Left ventricle myocardium superior (tissue), 1 donor: ENCODE measurements at regions not wholly inside any gene's neighbourhood (a gene's known extent, or its start where the extent isn't known, plus 50 kb on each side); places are given as distances from the start of the nearest gene placed in this dataset.

Experiments
- ATAC-seq: fragments of 200-7000 bp; cut with Tn5 transposase; one replicate; pipeline ENCODE4 v1.9.1; 2020; ENCODE audit warnings: mild to moderate bottlenecking, moderate library complexity
- DNase-seq: peaks from one replicate; pipeline ENCODE4 v3.0.0-alpha.2; 2020
- intact Hi-C: fragments of 100-400 bp; cut with micrococcal nuclease; formaldehyde crosslinking; loops from one replicate; pipeline ENCODE4 v1.11.0; 2022
- donor health status: DM: no; HTN: yes; CAD: no; lungs with severe emphysema.

DNA sequence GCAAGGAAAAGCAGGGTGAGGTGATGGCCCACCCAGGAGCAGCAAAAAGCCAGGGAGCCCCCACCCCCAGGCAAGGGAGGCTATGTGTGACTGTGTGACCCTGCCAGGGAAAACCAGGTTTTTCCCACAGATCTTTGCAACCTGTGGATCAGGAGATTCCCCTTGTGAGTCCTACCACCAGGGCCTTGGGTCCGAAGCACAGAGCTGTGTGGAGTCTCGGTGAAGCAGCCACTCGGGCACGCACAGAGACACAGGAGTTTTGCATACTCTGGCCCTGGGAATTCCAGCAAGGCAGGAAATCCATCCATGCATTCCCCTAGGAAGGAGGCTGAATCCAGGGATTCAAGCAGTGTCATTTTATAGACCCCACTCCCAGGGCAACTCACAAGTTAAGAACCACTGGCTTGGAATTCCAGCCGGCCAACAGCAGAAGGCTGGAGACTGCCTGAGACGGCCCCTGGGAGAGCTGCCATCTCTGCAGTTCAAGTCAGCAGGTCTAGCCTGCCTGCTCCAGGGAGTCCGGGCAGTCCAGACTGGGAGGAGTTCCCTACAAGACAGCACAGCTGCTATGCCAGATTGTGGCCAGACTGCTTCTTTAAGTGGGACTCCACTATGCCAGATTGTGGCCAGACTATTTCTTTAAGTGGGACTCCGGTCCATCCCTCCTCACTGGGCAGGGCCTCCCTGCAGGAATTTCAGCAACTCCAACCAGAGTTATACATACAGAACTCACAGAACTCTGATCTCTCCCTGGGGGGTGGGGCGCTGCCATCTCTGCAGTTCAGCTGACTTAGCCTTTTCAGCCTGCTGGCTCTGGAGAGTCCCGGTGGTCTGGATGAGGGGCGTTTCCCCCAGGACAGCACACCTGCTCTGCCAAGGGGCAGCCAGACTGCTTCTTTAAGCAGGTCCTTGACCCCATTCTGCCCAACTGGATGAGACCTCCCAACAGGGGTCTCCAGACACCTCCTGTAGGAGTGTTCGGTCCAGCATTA is 85.1 kb upstream of the ADAD1 start:
- DNase-seq = no peak
- intact Hi-C loops = no loop called here
- ATAC-seq = no peak

DNA sequence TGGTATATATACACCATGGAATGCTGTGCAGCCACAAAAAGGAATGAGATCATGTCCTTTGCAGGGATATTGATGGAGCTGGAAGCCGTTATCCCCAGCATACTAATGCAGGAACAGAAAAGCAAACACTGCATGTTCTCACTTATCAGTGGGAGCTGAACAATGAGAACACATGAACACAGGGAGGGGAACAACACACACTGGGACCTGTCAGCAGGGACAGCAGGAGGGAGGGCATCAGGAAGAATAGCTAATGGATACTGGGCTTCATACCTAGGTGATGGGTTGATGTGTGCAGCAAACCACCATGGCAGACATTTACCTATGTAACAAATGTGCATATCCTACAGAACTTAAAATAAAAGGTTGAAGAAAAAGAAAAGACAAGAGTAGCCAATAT is 81.1 kb upstream of the ADAD1 start:
- DNase-seq (no peak), ATAC-seq (no peak)
- intact Hi-C loops = no loop called here

- DNase-seq (no peak), ATAC-seq (no peak)
- intact Hi-C loops = no loop called here
Observed at GRCh38 chr4:122300776-122301175, 78.0 kb upstream of the ADAD1 start.

DNA sequence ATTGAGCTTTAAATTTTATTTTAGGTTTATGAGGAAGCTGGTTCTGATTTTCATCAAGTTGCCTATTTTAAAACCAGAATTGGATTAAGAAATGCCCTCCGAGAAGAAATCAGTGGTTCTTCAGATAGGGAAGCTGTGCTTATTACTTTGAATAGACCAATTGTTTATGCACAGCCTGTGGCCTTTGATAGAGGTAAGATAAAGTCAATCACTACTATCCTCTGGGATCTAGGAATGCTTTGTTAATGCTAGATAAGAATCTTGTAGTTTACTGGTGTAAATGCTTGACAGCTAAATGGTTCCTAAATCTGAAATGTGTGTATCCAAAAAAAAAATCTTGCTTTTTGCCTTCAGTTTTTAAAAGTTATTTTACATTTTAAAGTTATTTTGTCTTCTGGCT is 73.0 kb upstream of the ADAD1 start:
- ATAC-seq (no peak), DNase-seq (no peak)
- intact Hi-C loops = no loop called here

- DNase-seq (no peak), ATAC-seq (no peak)
- intact Hi-C loops = no loop called here
Observed at GRCh38 chr4:122309988-122310626, 68.7 kb upstream of the ADAD1 start.

- ATAC-seq (no peak), DNase-seq (no peak)
- intact Hi-C loops = no loop called here
Observed at GRCh38 chr4:122313006-122313646, 65.7 kb upstream of the ADAD1 start.

DNA sequence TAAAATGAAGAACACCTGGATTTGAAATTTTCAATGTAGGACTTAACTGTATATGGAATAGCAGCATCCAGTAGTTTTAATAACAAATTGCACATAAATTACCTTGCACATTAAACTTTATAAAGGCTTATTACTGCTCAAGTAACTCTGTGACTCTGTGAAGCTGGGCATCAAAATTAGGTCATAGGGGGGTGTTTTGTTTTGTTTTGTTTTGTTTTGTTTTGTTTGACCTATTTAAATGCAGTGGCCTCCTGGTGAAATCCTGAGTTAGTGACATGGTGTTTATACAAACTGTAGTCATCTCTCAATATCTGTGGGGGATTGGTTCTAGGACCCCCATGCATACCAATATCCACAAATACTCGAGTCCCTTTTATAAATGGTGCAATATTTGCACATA is 51.9 kb upstream of the ADAD1 start:
- intact Hi-C loops = no loop called here
- ATAC-seq = no peak
- no peak for DNase-seq

GRCh38 chr4:122328893-122329292 is 49.9 kb upstream of the ADAD1 start:
- ATAC-seq = no peak
- DNase-seq = no peak
- intact Hi-C loops = no loop called here
